K562 (cell line): ENCODE measurements at regions not wholly inside any gene's neighbourhood (a gene's known extent, or its start where the extent isn't known, plus 50 kb on each side); places are given as distances from the start of the nearest gene placed in this dataset.

Experiments
- ATAC-seq: fragments of 200-7000 bp; cut with Tn5 transposase; 3 replicates; pipeline ENCODE4 v1.9.1; 2020; ENCODE audit warnings: moderate library complexity
- BruUV-seq: library from RNA; stranded (reverse); fragments of 400-500 nt; replicated peaks from 2 replicates; lab custom pipeline; 2021; lab: Mats Ljungman, UMichigan
- CTCF ChIA-PET: fragments of 300-600 bp; formaldehyde crosslinking; extraction: SDS; loops from one replicate; lab custom pipeline; 2021; ENCODE audit warnings: low intra/inter-chr PET ratio; lab: Yijun Ruan, JAX
- POLR2A ChIA-PET: fragments of 300-600, 350-650 bp; sonication (Branson Sonifier 250); formaldehyde crosslinking; extraction: SDS; loops from one replicate; lab custom pipeline; 2021; ENCODE audit warnings: antibody characterized with exemption, inconsistent platforms; lab: Yijun Ruan, JAX
- DNase-seq, 4 experiments: peaks; one replicate each; pipeline versions ENCODE4 v3.0.0 to v3.0.0-alpha.2; 2011 to 2018; ENCODE audit warnings: low spot score in 3 of 4, mixed read lengths in 3 of 4; ENCODE audit errors: extremely low read depth in 1 of 4
- FAIRE-seq: peaks from 2 replicates; lab custom pipeline; 2011; peaks lifted over from hg19 to GRCh38; lab: Jason Lieb, UNC
- H2AFZ ChIP-seq: 2 replicates; pipeline ENCODE4 v1.6.0; 2011; ENCODE audit warnings: low read depth, low read length, control low read depth, inconsistent platforms
- H3K27ac ChIP-seq: fragments of 200-600 bp; 3 replicates; pipeline ENCODE4 v1.8.0; 2011; ENCODE audit warnings: low read depth, mild to moderate bottlenecking, control low read depth, inconsistent platforms, low read length, moderate library complexity, mixed read lengths; ENCODE audit errors: extremely low read depth
- H3K27me3 ChIP-seq, 2 experiments: fragments of 300-600 bp in 1 of 2; 2 replicates in 1 of 2; 3 replicates in 1 of 2; pipeline versions ENCODE4 v1.6.0 to v1.8.0; 2011; ENCODE audit warnings: inconsistent platforms in 2 of 2, low read length in 2 of 2, mild to moderate bottlenecking in 1 of 2, mixed read lengths in 1 of 2, moderate library complexity in 1 of 2; ENCODE audit not compliant: control insufficient read depth in 2 of 2, insufficient read depth in 2 of 2
- H3K36me3 ChIP-seq: fragments of 300-600 bp; 3 replicates; pipeline ENCODE4 v1.8.0; 2011; ENCODE audit warnings: mild to moderate bottlenecking, low read length, inconsistent platforms; ENCODE audit not compliant: control insufficient read depth, insufficient read depth
- H3K4me1 ChIP-seq, 2 experiments: fragments of 200-600 bp in 1 of 2; replicated peaks in 1 of 2; 2 replicates in 1 of 2; 3 replicates in 1 of 2; pipeline versions ENCODE4 v1.5.1 to v1.8.0; 2011; ENCODE audit warnings: inconsistent platforms in 2 of 2, low read length in 2 of 2, mild to moderate bottlenecking in 1 of 2, mixed read lengths in 1 of 2, moderate library complexity in 1 of 2; ENCODE audit not compliant: control insufficient read depth in 2 of 2, insufficient read depth in 2 of 2
- H3K4me2 ChIP-seq: 2 replicates; pipeline ENCODE4 v1.6.1; 2011; ENCODE audit warnings: low read length, control low read depth, inconsistent platforms, mixed read lengths; ENCODE audit not compliant: insufficient read depth
- H3K4me3 ChIP-seq: fragments of 200-600 bp; sonication (generic), shearing (Covaris generic); 2 replicates; pipeline ENCODE4 v1.5.1; 2016; ENCODE audit warnings: control low read depth, inconsistent platforms
- H3K79me2 ChIP-seq: fragments of 200-600 bp; 3 replicates; pipeline ENCODE4 v1.8.0; 2011; ENCODE audit warnings: low read length, inconsistent platforms; ENCODE audit not compliant: control insufficient read depth, insufficient read depth
- H3K9ac ChIP-seq, 2 experiments: 2 replicates each; pipeline versions ENCODE4 v1.6.0 to v1.6.1; 2011; ENCODE audit warnings: low read depth in 2 of 2, low read length in 2 of 2, control low read depth in 1 of 2, inconsistent platforms in 1 of 2, mild to moderate bottlenecking in 1 of 2, mixed read lengths in 1 of 2; ENCODE audit not compliant: insufficient read depth in 1 of 2
- H3K9me1 ChIP-seq: one replicate; pipeline ENCODE4 v1.6.0; 2011; ENCODE audit warnings: inconsistent platforms, mild to moderate bottlenecking, low read length, moderate library complexity; ENCODE audit not compliant: control insufficient read depth, insufficient read depth
- H3K9me3 ChIP-seq: replicated peaks from 2 replicates; pipeline ENCODE4 v1.5.1; 2011; ENCODE audit warnings: low read depth, low read length, inconsistent platforms; ENCODE audit not compliant: control insufficient read depth, insufficient read depth
- H4K20me1 ChIP-seq: replicated peaks from 2 replicates; pipeline ENCODE4 v1.6.1; 2011; ENCODE audit warnings: low read length, inconsistent platforms, mixed read lengths; ENCODE audit not compliant: control insufficient read depth, insufficient read depth
- HIVEP1 ChIP-seq: fragments of 250-450 bp; sonication (Bioruptor Pico); IDR thresholded peaks from 2 replicates; pipeline ENCODE4 v1.4.0; 2020; ENCODE audit warnings: mild to moderate bottlenecking
- KDM2B ChIP-seq: fragments of 250-450 bp; sonication (Bioruptor Pico); IDR thresholded peaks from 2 replicates; pipeline ENCODE4 v1.8.0; 2021; ENCODE audit warnings: mild to moderate bottlenecking, moderate library complexity
- KHSRP ChIP-seq: fragments of 450-650 bp; IDR thresholded peaks from 2 replicates; pipeline ENCODE4 v1.6.1; 2017
- SRSF9 ChIP-seq: fragments of 200-400 bp; formaldehyde crosslinking; IDR thresholded peaks from 2 replicates; pipeline ENCODE4 v1.6.1; 2017; ENCODE audit warnings: low read depth, low read length, borderline replicate concordance
- TAL1 ChIP-seq: fragments of 450-650 bp; IDR thresholded peaks from 2 replicates; pipeline ENCODE4 v1.6.1; 2016; ENCODE audit warnings: mild to moderate bottlenecking
- U2AF1 ChIP-seq: fragments of 200-400 bp; formaldehyde crosslinking; optimal IDR thresholded peaks from 2 replicates; pipeline ENCODE3; 2017; ENCODE audit warnings: mild to moderate bottlenecking, low read depth, low read length, moderate library complexity
- ZNF133 ChIP-seq: fragments of 250-450 bp; sonication (Bioruptor Pico); IDR thresholded peaks from 2 replicates; pipeline ENCODE4 v1.4.0; 2020; ENCODE audit warnings: mild to moderate bottlenecking
- ZNF165 ChIP-seq: fragments of 250-450 bp; sonication (Bioruptor Pico); IDR thresholded peaks from 2 replicates; pipeline ENCODE4 v1.4.0; 2020; ENCODE audit warnings: borderline replicate concordance
- ZNF586 ChIP-seq: fragments of 450-650 bp; formaldehyde crosslinking; conservative IDR thresholded peaks from 2 replicates; pipeline ENCODE4 v1.4.0; 2020; ENCODE audit warnings: mild to moderate bottlenecking, moderate library complexity
- ZNF695 ChIP-seq: fragments of 450-650 bp; formaldehyde crosslinking; IDR thresholded peaks from 2 replicates; pipeline ENCODE4 v1.4.0; 2020; ENCODE audit warnings: mild to moderate bottlenecking, moderate library complexity
- WGBS: fragments of 100-300 bp; shearing (Covaris generic); methylation state at CpG from one replicate; pipeline ENCODE4 v1.1.6; 2016; ENCODE audit warnings: low coverage, mixed read lengths; ENCODE audit not compliant: insufficient coverage; ENCODE audit errors: missing lambda C conversion rate; 5-methylcytosine and 5-hydroxymethylcytosine counted together
- in situ Hi-C: fragments of 300-500 bp; cut with MboI; formaldehyde crosslinking; loops from 4 replicates; pipeline ENCODE4 v1.15.0; 2018; ENCODE audit warnings: inconsistent platforms, mixed read lengths
- intact Hi-C: fragments of 100-400 bp; cut with micrococcal nuclease; formaldehyde crosslinking; loops from 2 replicates; pipeline ENCODE4 v1.14.2; 2022
- TF ChIP-seq, protein P1 (sequence below): sonication (generic); formaldehyde crosslinking; IDR thresholded peaks from 2 replicates; pipeline ENCODE4 v1.8.1; 2023; ENCODE audit warnings: mild to moderate bottlenecking, missing genetic modification reagents
- TF ChIP-seq, protein P2 (sequence below): sonication (generic); formaldehyde crosslinking; IDR thresholded peaks from 2 replicates; pipeline ENCODE4 v1.8.0; 2023; ENCODE audit warnings: mild to moderate bottlenecking, missing genetic modification reagents

DNA sequence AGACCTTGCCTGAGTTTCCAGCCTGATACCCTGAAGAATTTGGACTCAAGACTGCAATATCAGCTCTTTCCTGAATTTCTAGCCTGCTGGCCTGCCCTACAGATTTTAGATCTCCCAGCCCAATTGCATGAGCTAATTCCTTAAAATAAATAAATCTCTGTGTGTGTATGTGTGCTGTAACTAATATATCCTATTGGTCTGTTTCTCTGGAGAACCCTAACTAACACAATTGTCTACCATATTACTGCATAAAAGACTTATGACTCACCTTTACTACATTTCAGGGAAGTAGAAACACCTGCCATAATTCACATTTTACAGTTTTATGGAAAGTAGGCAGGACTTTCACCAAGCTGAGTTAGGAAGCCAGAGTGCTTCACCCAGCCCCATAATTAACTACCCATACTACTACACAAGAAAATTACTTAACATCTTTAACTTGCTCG, 90.7 kb upstream of the BEND6 start:
- ChIA-PET POLR2A (interaction anchor here (1.8 kb wide), 1 partner anchor 18 kb away, joined by 4 read pairs; no protein-coding TSS in a partner anchor), CTCF (no interaction called here)
- H3K9me1 ChIP-seq = no peaks in the 10 kb centered on the region
- no peak for ATAC-seq
- H3K9me3 ChIP-seq = no peaks in the 10 kb centered on the region
- no TSS peak for BruUV-seq
- no peak overlapping the region for H3K27ac ChIP-seq
- no peak overlapping the region for H3K9ac ChIP-seq
- in situ Hi-C loops = loop anchor here (25.0 kb wide), 1 partner anchor 502 kb away; no protein-coding TSS in a partner anchor
- no peak for TF ChIP-seq SRSF9
- no peak for TF ChIP-seq TAL1
- TF ChIP-seq, protein P1, sequence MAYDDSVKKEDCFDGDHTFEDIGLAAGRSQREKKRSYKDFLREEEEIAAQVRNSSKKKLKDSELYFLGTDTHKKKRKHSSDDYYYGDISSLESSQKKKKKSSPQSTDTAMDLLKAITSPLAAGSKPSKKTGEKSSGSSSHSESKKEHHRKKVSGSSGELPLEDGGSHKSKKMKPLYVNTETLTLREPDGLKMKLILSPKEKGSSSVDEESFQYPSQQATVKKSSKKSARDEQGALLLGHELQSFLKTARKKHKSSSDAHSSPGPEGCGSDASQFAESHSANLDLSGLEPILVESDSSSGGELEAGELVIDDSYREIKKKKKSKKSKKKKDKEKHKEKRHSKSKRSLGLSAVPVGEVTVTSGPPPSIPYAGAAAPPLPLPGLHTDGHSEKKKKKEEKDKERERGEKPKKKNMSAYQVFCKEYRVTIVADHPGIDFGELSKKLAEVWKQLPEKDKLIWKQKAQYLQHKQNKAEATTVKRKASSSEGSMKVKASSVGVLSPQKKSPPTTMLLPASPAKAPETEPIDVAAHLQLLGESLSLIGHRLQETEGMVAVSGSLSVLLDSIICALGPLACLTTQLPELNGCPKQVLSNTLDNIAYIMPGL (CRISPR knock-in tag) = no peak
- TF ChIP-seq ZNF695 (CRISPR knock-in tag) = no peak
- no peak for TF ChIP-seq KDM2B
- no peak for TF ChIP-seq ZNF165 (CRISPR knock-in tag)
- TF ChIP-seq, protein P2, sequence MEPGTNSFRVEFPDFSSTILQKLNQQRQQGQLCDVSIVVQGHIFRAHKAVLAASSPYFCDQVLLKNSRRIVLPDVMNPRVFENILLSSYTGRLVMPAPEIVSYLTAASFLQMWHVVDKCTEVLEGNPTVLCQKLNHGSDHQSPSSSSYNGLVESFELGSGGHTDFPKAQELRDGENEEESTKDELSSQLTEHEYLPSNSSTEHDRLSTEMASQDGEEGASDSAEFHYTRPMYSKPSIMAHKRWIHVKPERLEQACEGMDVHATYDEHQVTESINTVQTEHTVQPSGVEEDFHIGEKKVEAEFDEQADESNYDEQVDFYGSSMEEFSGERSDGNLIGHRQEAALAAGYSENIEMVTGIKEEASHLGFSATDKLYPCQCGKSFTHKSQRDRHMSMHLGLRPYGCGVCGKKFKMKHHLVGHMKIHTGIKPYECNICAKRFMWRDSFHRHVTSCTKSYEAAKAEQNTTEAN (CRISPR knock-in tag) = no peak
- no peak for TF ChIP-seq U2AF1
- TF ChIP-seq KHSRP = no peak
- no peak for TF ChIP-seq HIVEP1 (CRISPR knock-in tag)
- no peak for TF ChIP-seq ZNF133 (CRISPR knock-in tag)
- TF ChIP-seq ZNF586 (CRISPR knock-in tag) = no peak
- no peaks in the 10 kb centered on the region for H3K36me3 ChIP-seq
- intact Hi-C loops = no loop called here
- no peaks in the 10 kb centered on the region; a peak in 2 of 5 replicates for H3K4me1 ChIP-seq
- no peaks in the 10 kb centered on the region for H3K79me2 ChIP-seq
- H3K27me3 ChIP-seq = no peaks in the 10 kb centered on the region
- 0% methylated on average over 1 of the region's 1 CpG for WGBS
- no peak overlapping the region for H3K4me3 ChIP-seq
- H4K20me1 ChIP-seq = no peaks in the 10 kb centered on the region
- H3K4me2 ChIP-seq = no peak overlapping the region
- no peak overlapping the region for H2AFZ ChIP-seq
- no peak for DNase-seq
- FAIRE-seq = no peak
